Osteocyte (in vitro differentiated cells): ENCODE measurements at regions not wholly inside any gene's neighbourhood (a gene's known extent, or its start where the extent isn't known, plus 50 kb on each side); places are given as distances from the start of the nearest gene placed in this dataset.

Experiments used
- DNase-seq: peaks from one replicate; pipeline ENCODE4 v3.0.0; 2021; ENCODE audit warnings: mixed read lengths; ENCODE audit not compliant: unreplicated experiment; ENCODE audit errors: extremely low spot score
- H3K27ac Mint-ChIP-seq: one replicate; pipeline ENCODE4 v1.8.0; 2021; ENCODE audit warnings: mild to moderate bottlenecking, mixed read lengths; ENCODE audit not compliant: unreplicated experiment
- H3K27me3 Mint-ChIP-seq: one replicate; pipeline ENCODE4 v1.8.0; 2021; ENCODE audit warnings: mixed read lengths; ENCODE audit not compliant: unreplicated experiment
- H3K36me3 Mint-ChIP-seq: one replicate; pipeline ENCODE4 v1.8.0; 2021; ENCODE audit warnings: mixed read lengths; ENCODE audit not compliant: unreplicated experiment
- H3K4me1 Mint-ChIP-seq: one replicate; pipeline ENCODE4 v1.8.0; 2021; ENCODE audit warnings: mixed read lengths; ENCODE audit not compliant: unreplicated experiment
- H3K4me3 Mint-ChIP-seq: one replicate; pipeline ENCODE4 v1.8.0; 2021; ENCODE audit warnings: mild to moderate bottlenecking, moderate library complexity, mixed read lengths; ENCODE audit not compliant: unreplicated experiment
- H3K9me3 Mint-ChIP-seq: one replicate; pipeline ENCODE4 v1.8.0; 2021; ENCODE audit warnings: mixed read lengths; ENCODE audit not compliant: unreplicated experiment
- CTCF ChIP-seq: fragments of 200-600 bp; sonication (generic); IDR thresholded peaks from 2 replicates; pipeline ENCODE4 v1.5.0; 2021; ENCODE audit warnings: antibody characterized with exemption, mild to moderate bottlenecking, moderate library complexity

- H3K4me1 Mint-ChIP-seq = peaks cover 25% of the 10 kb centered on the region
- H3K36me3 Mint-ChIP-seq = no peaks in the 10 kb centered on the region
- no peaks in the 10 kb centered on the region for H3K27me3 Mint-ChIP-seq
- no peak for DNase-seq
- H3K27ac Mint-ChIP-seq = no peak overlapping the region
- H3K4me3 Mint-ChIP-seq = no peak overlapping the region
- H3K9me3 Mint-ChIP-seq = peaks cover 3% of the 10 kb centered on the region
- TF ChIP-seq CTCF = no peak
Observed at GRCh38 chr2:150417278-150417677, 70.2 kb downstream of the RND3 start.

- H3K9me3 Mint-ChIP-seq = peaks cover 3% of the 10 kb centered on the region
- TF ChIP-seq CTCF = no peak
- no peaks in the 10 kb centered on the region for H3K36me3 Mint-ChIP-seq
- no peak overlapping the region for H3K27ac Mint-ChIP-seq
- H3K27me3 Mint-ChIP-seq = no peaks in the 10 kb centered on the region
- no peak for DNase-seq
- peaks cover 37% of the 10 kb centered on the region for H3K4me1 Mint-ChIP-seq
- H3K4me3 Mint-ChIP-seq = no peak overlapping the region
Observed at GRCh38 chr2:150415022-150415421, 72.4 kb downstream of the RND3 start.

GRCh38 chr2:150413910-150414309 lies 73.6 kb downstream of the RND3 start:
- no peak overlapping the region for H3K27ac Mint-ChIP-seq
- no peaks in the 10 kb centered on the region for H3K27me3 Mint-ChIP-seq
- H3K4me1 Mint-ChIP-seq = peaks cover 34% of the 10 kb centered on the region
- H3K9me3 Mint-ChIP-seq = peaks cover 3% of the 10 kb centered on the region
- no peak overlapping the region for H3K4me3 Mint-ChIP-seq
- TF ChIP-seq CTCF = no peak
- no peaks in the 10 kb centered on the region for H3K36me3 Mint-ChIP-seq
- DNase-seq = no peak

GRCh38 chr2:150413366-150413765 lies 74.1 kb downstream of the RND3 start:
- Mint-ChIP-seq H3K27me3 (no peaks in the 10 kb centered on the region), H3K4me1 (peaks cover 38% of the 10 kb centered on the region), H3K27ac (no peak overlapping the region), H3K36me3 (no peaks in the 10 kb centered on the region), H3K4me3 (no peak overlapping the region), H3K9me3 (peaks cover 3% of the 10 kb centered on the region)
- TF ChIP-seq CTCF = no peak
- no peak for DNase-seq

- Mint-ChIP-seq H3K4me1 (peaks cover 39% of the 10 kb centered on the region), H3K36me3 (no peaks in the 10 kb centered on the region), H3K4me3 (no peak overlapping the region), H3K27me3 (no peaks in the 10 kb centered on the region), H3K27ac (peak overlapping the region; percentile 11), H3K9me3 (peaks cover 3% of the 10 kb centered on the region)
- no peak for DNase-seq
- no peak for TF ChIP-seq CTCF
Observed at GRCh38 chr2:150410809-150411208, 76.7 kb downstream of the RND3 start.
